SJCRH30 (cell line): ENCODE measurements at regions not wholly inside any gene's neighbourhood (a gene's known extent, or its start where the extent isn't known, plus 50 kb on each side); places are given as distances from the start of the nearest gene placed in this dataset.

Experiments
- DNase-seq, 2 experiments: peaks; one replicate each; pipeline ENCODE4 v3.0.0-alpha.2; 2015 to 2020
- H3K27ac ChIP-seq: fragments of 250-450 bp; sonication (Bioruptor Pico); 2 replicates; pipeline ENCODE4 v1.5.1; 2020; ENCODE audit warnings: mild to moderate bottlenecking, moderate library complexity
- H3K27me3 ChIP-seq: fragments of 250-450 bp; sonication (Bioruptor Pico); 2 replicates; pipeline ENCODE4 v1.5.1; 2020; ENCODE audit warnings: mild to moderate bottlenecking, moderate library complexity
- H3K36me3 ChIP-seq: fragments of 250-450 bp; sonication (Bioruptor Pico); 2 replicates; pipeline ENCODE4 v1.5.1; 2020; ENCODE audit warnings: mild to moderate bottlenecking, moderate library complexity
- H3K4me1 ChIP-seq: fragments of 250-450 bp; sonication (Bioruptor Pico); 2 replicates; pipeline ENCODE4 v1.5.1; 2020; ENCODE audit warnings: mild to moderate bottlenecking, moderate library complexity
- H3K4me3 ChIP-seq: fragments of 250-450 bp; sonication (Bioruptor Pico); 2 replicates; pipeline ENCODE4 v1.5.1; 2020; ENCODE audit warnings: mild to moderate bottlenecking, moderate library complexity
- H3K9me3 ChIP-seq: fragments of 250-450 bp; sonication (Bioruptor Pico); replicated peaks from 2 replicates; pipeline ENCODE4 v1.5.1; 2020; ENCODE audit warnings: mild to moderate bottlenecking, moderate library complexity

DNA sequence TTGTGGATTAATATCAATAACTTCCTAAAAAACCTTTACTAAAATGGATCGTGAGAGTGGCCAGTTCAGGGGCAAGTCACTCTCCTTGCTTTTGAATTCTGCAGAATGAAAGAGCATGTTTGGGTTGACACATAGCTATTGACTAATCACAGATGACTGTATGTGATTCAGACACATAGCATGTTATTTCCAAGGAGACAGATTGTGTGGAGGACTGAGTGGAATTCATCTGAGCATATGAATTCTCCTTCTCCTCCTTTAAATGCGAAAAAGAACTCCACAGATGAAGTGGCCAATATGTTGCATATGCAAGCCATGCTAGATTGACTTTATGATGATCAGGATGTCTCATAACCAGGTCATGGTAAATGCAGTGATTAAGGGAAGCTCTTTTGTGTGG is 249.4 kb upstream of the FAM98A start:
- DNase-seq, result no peak
- no peaks in the 10 kb centered on the region for H3K4me1 ChIP-seq
- H3K27me3 ChIP-seq, result no peaks in the 10 kb centered on the region
- H3K27ac ChIP-seq, result no peak overlapping the region; the same call in 1 of the 2 replicates
- H3K36me3 ChIP-seq, result no peaks in the 10 kb centered on the region
- H3K9me3 ChIP-seq, result no peaks in the 10 kb centered on the region
- H3K4me3 ChIP-seq, result no peak overlapping the region

- Histone ChIP-seq H3K36me3 (no peaks in the 10 kb centered on the region), H3K4me1 (peaks cover 18% of the 10 kb centered on the region), H3K4me3 (no peak overlapping the region), H3K9me3 (no peaks in the 10 kb centered on the region), H3K27ac (no peak overlapping the region), H3K27me3 (no peaks in the 10 kb centered on the region)
- no peak for DNase-seq
These were observed 240.7 kb upstream of the FAM98A start for GRCh38 chr2:33839791-33840190.

GRCh38 chr2:33836628-33837027 is 237.5 kb upstream of the FAM98A start:
- Histone ChIP-seq H3K9me3 (peaks cover 4% of the 10 kb centered on the region; the same call in 1 of the 2 replicates), H3K36me3 (no peaks in the 10 kb centered on the region), H3K4me1 (peaks cover 18% of the 10 kb centered on the region), H3K27me3 (no peaks in the 10 kb centered on the region), H3K4me3 (no peak overlapping the region), H3K27ac (peak overlapping the region; percentile 78)
- DNase-seq, result no peak

GRCh38 chr2:33835911-33836310 is 236.8 kb upstream of the FAM98A start:
- peak overlapping the region; percentile 78 for H3K27ac ChIP-seq
- no peak overlapping the region for H3K4me3 ChIP-seq
- no peaks in the 10 kb centered on the region for H3K36me3 ChIP-seq
- H3K9me3 ChIP-seq, result peaks cover 4% of the 10 kb centered on the region; the same call in 1 of the 2 replicates
- no peaks in the 10 kb centered on the region for H3K27me3 ChIP-seq
- H3K4me1 ChIP-seq, result peaks cover 18% of the 10 kb centered on the region
- peak; percentile 68 to 88 for DNase-seq

- H3K27ac ChIP-seq, result no peak overlapping the region
- H3K36me3 ChIP-seq, result no peaks in the 10 kb centered on the region
- no peak for DNase-seq
- H3K4me1 ChIP-seq, result no peaks in the 10 kb centered on the region
- H3K9me3 ChIP-seq, result no peaks in the 10 kb centered on the region; the same call in 1 of the 2 replicates
- no peak overlapping the region for H3K4me3 ChIP-seq
- no peaks in the 10 kb centered on the region for H3K27me3 ChIP-seq
These were observed 223.9 kb upstream of the FAM98A start for GRCh38 chr2:33822964-33823363.

- Histone ChIP-seq H3K4me3 (no peak overlapping the region), H3K9me3 (no peaks in the 10 kb centered on the region), H3K27me3 (no peaks in the 10 kb centered on the region), H3K36me3 (no peaks in the 10 kb centered on the region), H3K4me1 (peaks cover 3% of the 10 kb centered on the region), H3K27ac (no peak overlapping the region)
- no peak for DNase-seq
These were observed 213.6 kb upstream of the FAM98A start for GRCh38 chr2:33812707-33813106.

DNA sequence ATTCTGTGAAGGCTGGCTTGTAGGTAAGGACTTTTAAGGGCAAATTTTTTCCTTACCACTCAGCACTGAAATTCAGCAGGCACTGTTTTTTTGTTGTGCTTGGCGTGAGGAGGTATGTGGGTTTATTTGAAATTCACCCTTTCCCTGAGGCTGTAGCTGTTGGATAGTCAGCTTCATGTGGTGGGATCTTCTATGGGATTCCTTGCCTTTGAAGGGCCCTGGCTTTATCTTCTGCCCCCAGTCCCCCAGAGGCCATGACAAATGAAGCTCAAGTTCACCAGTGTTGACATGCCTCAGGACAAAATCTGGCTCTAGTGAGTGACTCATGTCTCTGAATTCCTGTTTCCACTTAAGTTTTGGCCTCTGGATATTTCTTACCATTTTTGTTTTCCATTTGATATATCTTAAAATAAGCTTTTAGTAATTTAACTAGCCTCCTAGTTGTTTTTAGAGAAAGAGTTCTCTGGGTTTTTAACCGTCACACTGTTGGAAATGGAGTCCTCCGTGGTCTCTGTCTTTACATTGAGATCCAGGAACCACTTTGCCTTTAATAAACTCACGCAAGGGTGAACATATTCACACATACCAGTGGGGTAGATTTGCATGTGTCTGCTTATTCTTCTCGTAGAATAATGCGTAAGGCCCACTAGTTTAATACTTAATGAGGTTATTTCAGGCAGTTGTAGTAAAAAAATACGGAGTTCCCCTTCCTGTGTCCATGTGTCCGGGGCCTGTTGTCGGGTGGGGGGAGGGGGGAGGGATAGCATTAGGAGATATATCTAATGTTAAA is 211.1 kb upstream of the FAM98A start:
- H3K27me3 ChIP-seq, result no peaks in the 10 kb centered on the region
- no peak overlapping the region for H3K27ac ChIP-seq
- H3K4me1 ChIP-seq, result peaks cover 3% of the 10 kb centered on the region
- DNase-seq, result peak; percentile 32 to 53
- H3K36me3 ChIP-seq, result no peaks in the 10 kb centered on the region
- H3K9me3 ChIP-seq, result no peaks in the 10 kb centered on the region
- no peak overlapping the region for H3K4me3 ChIP-seq

- no peaks in the 10 kb centered on the region for H3K27me3 ChIP-seq
- no peaks in the 10 kb centered on the region for H3K9me3 ChIP-seq
- DNase-seq, result no peak
- peaks cover 3% of the 10 kb centered on the region for H3K4me1 ChIP-seq
- H3K4me3 ChIP-seq, result no peak overlapping the region
- no peaks in the 10 kb centered on the region for H3K36me3 ChIP-seq
- H3K27ac ChIP-seq, result no peak overlapping the region
These were observed 206.9 kb upstream of the FAM98A start for GRCh38 chr2:33806041-33806440.

- no peak for DNase-seq
These were observed 205.1 kb upstream of the FAM98A start for GRCh38 chr2:33804155-33804554.

DNA sequence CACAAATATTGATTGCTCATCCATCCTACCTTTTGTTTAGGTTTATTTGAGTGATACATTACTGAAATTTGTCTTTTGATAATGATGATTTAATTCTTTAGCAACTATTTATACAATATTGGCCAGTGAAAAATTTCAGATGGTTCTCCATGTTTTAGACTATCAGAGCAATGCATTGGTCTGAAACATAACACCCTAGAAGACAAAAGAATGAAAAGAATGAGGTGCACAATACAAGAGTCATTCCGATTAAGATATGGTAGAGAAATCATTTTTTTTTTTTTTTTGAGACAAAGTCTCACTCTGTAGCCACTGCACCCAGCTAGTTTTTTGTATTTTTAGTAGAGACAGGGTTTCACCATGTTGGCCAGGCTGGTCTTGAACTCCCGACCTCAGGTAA is 197.4 kb upstream of the FAM98A start:
- no peaks in the 10 kb centered on the region for H3K9me3 ChIP-seq
- DNase-seq, result no peak

More at GRCh38 chr2:33804155-33804554, 205.1 kb upstream of the FAM98A start:
- Histone ChIP-seq H3K4me3 (no peak overlapping the region), H3K27me3 (no peaks in the 10 kb centered on the region), H3K9me3 (no peaks in the 10 kb centered on the region), H3K36me3 (no peaks in the 10 kb centered on the region), H3K27ac (no peak overlapping the region), H3K4me1 (no peaks in the 10 kb centered on the region)

GRCh38 chr2:33791625-33792024 is 192.5 kb upstream of the FAM98A start:
- Histone ChIP-seq H3K27me3 (no peaks in the 10 kb centered on the region), H3K27ac (no peak overlapping the region), H3K36me3 (no peaks in the 10 kb centered on the region), H3K4me3 (no peak overlapping the region), H3K4me1 (no peaks in the 10 kb centered on the region), H3K9me3 (no peaks in the 10 kb centered on the region)
- DNase-seq, result no peak

More for the DNA sequence above, 197.4 kb upstream of the FAM98A start:
- Histone ChIP-seq H3K27ac (no peak overlapping the region), H3K27me3 (no peaks in the 10 kb centered on the region), H3K4me1 (no peaks in the 10 kb centered on the region), H3K36me3 (no peaks in the 10 kb centered on the region), H3K4me3 (no peak overlapping the region)

DNA sequence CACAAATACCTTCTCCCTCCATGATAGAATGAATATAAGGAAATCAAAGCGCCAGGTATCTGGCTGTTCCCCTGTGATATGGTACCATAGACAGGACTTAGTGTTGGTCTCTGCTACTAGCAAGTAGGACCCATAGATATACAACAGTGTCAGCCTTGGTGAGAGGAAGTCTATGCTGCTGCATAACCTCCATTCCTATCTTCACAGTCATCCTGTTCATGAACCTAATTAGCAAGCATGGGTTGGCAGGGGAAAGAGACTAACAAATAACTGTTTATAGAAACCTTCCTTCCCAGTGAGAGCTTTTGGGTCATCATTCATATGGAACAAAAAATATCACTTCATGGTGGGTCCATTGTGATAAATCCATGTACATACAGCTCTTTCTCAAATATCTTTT is 188.9 kb upstream of the FAM98A start:
- no peak for DNase-seq
- H3K4me1 ChIP-seq, result no peaks in the 10 kb centered on the region

GRCh38 chr2:33786881-33787280 is 187.8 kb upstream of the FAM98A start:
- H3K36me3 ChIP-seq, result no peaks in the 10 kb centered on the region
- H3K27me3 ChIP-seq, result no peaks in the 10 kb centered on the region
- H3K27ac ChIP-seq, result no peak overlapping the region
- no peaks in the 10 kb centered on the region for H3K4me1 ChIP-seq
- H3K9me3 ChIP-seq, result no peaks in the 10 kb centered on the region
- no peak overlapping the region for H3K4me3 ChIP-seq
- no peak for DNase-seq

More for the DNA sequence above, 188.9 kb upstream of the FAM98A start:
- Histone ChIP-seq H3K9me3 (no peaks in the 10 kb centered on the region), H3K27ac (no peak overlapping the region), H3K36me3 (no peaks in the 10 kb centered on the region), H3K27me3 (no peaks in the 10 kb centered on the region), H3K4me3 (no peak overlapping the region)

- no peaks in the 10 kb centered on the region for H3K4me1 ChIP-seq
- H3K27ac ChIP-seq, result no peak overlapping the region
- no peak for DNase-seq
- no peaks in the 10 kb centered on the region for H3K36me3 ChIP-seq
- H3K4me3 ChIP-seq, result no peak overlapping the region
- no peaks in the 10 kb centered on the region for H3K9me3 ChIP-seq
- H3K27me3 ChIP-seq, result no peaks in the 10 kb centered on the region
These were observed 186.4 kb upstream of the FAM98A start for GRCh38 chr2:33785201-33786106.

- no peak overlapping the region for H3K4me3 ChIP-seq
- H3K9me3 ChIP-seq, result no peaks in the 10 kb centered on the region
- H3K27me3 ChIP-seq, result no peaks in the 10 kb centered on the region
- no peak for DNase-seq
- no peaks in the 10 kb centered on the region for H3K36me3 ChIP-seq
- H3K27ac ChIP-seq, result no peak overlapping the region
- no peaks in the 10 kb centered on the region for H3K4me1 ChIP-seq
These were observed 185.4 kb upstream of the FAM98A start for GRCh38 chr2:33784488-33784887.
